GM18508 (cell line): ENCODE measurements at regions not wholly inside any gene's neighbourhood (a gene's known extent, or its start where the extent isn't known, plus 50 kb on each side); places are given as distances from the start of the nearest gene placed in this dataset.
"Not testable (repeated sequence)": the region's sequence is repeated elsewhere in the genome, so short reads cannot be mapped to it uniquely, and the experiment has no call there.

Source experiments
- ATAC-seq: cut with Tn5 transposase; IDR thresholded peaks from one replicate; pipeline ENCODE4 v1.9.1; 2021; ENCODE audit warnings: moderate number of reproducible peaks; ENCODE audit not compliant: insufficient read depth, unreplicated experiment

DNA sequence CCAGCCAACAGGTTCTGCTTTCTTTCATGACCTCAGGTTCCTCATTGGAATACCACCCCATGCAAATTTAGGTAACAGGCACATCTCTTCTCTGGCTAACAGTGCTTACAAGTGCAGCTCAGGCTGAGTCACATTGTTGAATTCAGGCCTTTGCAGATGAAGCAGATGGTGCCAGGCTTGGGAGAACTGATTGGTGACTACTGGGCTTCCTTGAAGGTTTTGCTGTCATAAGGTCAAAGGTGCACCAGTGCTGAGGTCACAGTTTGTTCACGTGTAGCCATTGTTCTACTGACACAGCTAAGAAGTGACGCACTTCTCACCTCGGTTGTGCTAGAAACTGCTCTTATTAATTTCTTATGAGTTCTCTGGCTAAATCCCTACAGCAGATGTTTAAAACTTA lies 128.6 kb upstream of the BMPER start:
- no peak for ATAC-seq

DNA sequence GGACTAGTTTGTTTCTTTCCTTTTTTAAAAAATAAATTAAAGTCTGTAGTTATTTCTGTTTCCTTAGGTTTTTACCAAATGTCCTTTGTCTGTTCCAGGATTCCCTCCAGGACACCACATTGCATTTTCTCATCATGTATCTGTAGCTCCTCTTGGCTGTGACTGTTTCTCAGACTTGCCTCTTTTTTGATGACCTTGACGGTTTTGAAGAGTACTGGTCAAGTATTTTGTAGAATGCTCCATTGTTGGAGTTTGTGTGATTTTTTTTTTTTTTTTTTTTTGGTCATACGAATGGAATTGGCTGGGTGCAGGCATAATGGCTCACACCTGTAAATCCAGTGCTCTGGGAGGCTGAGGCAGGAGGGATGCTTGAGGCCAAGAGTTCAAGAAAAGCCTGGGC lies 127.1 kb upstream of the BMPER start:
- ATAC-seq = no peak

DNA sequence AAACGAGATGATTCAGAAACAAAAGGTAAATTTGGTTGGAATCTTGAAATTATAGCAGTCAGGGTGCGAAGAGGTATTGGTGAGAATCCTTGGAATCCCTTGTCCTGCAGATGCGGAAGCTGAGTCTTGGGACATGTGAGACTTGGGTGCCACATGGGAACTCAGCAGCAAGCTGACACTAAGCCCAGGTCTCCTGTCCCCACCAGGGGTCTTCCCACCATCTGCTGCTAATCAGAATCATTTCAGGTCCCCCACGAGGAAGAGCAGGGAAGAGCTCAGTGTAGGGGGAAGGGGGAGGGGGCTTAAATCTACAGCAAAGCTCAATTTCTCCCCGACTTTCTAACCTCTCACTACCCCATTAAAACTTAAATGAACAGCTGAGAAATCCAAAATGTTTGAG lies 126.1 kb upstream of the BMPER start:
- ATAC-seq = no peak

DNA sequence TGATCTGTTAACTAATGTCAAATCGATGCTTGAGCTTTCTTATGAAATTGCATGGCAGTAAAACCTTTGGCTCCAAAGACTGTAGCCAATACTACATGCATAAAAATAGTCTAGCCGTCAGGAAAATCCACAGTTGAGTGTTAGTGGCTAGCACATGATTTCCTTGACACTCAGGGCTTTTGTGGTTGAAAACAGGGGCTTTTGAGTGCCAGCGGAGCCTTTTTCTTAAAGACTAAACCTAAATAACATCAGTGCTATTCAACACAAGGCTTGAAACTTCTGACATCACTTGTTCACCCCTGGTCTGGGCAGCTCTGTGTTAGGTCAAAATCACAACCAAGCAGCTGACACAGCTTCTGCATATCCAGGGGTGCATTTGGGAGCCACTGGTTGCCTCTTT lies 124.2 kb upstream of the BMPER start:
- no peak for ATAC-seq

DNA sequence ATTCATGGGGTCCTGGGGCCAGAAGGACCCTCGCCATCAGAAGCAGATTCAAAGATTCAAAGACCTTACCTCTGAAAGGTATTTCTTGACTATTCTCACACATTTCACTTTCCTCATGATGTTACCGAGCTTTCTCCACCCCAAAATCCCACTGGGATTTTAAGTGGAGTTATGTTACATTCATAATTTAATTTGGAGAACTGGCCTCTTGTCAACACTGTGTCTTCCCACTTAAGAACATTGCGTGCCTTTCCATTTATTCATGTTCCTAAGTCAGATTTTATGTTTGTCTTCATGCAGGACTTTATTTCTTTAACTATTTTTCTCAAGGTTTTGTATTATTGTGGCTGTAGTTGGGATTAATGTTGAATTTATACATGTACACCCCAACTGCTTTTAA lies 123.5 kb upstream of the BMPER start:
- no peak for ATAC-seq

DNA sequence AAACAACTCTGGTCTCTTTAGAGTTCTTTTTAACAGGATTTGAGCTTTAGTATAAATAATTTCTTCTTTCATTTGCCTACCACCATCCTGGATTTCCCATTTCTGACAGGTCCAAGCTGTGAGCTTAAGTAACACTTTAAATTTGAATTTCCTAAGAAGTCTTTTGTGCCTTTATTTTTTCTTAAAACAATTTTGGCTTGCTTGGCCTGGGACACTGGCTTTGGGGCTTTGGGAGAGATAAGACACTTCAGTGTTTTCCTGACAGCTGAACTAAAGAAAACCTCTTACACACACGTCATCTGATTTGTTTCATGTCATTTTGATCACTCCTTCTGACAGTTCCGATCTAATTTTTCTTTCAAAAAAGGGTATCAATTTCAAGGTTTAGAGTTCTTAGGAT lies 121.3 kb upstream of the BMPER start:
- ATAC-seq = no peak

DNA sequence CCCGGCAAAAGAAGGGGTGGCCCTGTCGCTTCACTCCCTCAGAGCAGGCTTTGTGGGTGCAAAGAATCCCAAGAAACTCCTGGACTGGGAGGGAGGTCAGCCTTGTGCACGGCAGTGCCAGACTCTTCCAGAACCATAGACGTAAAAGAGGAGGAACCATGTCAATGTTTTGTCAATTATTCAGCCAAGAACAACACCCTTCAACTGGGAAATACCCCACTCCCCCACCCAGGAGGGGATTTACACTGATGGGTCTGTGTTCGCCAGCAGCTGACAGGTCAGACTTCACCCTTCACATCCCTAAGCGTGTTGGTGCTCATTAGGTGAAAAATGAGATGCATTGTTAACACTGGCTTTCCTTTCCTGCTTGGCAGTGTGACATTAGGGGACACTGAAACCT lies 116.8 kb upstream of the BMPER start:
- no peak for ATAC-seq

DNA sequence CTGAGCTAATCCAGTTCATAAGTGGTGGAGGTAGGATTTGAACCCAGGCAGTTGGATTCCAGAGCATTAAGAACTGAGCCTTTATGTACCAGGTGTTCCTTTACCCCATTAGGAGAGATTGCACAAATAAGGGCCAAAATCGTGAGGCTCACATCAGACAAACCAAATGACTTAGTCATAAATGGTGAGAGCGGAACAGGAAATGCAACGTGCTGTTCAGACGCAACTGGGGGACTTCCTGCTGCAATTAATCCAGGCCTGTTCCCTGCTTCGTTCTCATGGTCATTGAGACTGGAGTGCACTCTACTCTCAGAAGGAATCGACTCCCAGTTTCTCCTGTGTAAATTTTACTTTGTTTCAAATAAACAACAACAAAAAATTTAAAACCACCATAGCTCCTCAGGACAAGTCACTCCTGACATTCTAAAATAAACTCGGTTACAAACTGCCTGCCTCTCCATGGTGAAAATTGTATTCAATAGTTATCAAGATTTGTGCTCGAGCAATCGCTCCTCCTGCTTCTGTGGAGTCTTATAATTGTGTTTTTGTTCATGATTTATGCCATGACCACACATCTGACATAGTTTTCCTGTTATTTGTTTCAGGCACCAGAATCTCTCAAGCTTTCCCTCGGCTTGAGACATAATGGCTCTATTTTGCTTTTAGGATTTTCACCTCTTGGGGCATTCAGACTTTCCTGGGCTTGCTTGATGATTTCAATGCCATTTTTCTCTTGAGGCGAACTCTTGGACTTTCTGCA lies 115.3 kb upstream of the BMPER start:
- no peak for ATAC-seq

DNA sequence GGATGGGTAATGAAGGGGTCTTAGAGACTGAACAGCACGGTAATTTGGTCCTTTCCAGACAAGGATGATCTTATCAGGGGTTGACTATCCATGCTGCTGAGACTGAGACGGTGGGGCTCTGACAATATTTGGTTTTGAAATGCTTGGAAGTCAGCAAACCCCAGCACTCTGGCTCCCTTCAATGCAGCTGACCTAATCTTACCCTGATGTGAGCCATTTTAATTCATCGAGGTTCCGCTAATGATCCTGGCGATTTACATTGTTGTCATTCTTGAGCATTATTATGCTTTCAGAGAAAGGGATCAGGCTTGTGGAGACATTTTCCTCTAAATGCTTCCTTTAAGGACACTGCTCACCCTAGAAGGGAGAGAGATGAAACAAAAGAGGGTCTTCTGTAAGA lies 114.6 kb upstream of the BMPER start:
- no peak for ATAC-seq

DNA sequence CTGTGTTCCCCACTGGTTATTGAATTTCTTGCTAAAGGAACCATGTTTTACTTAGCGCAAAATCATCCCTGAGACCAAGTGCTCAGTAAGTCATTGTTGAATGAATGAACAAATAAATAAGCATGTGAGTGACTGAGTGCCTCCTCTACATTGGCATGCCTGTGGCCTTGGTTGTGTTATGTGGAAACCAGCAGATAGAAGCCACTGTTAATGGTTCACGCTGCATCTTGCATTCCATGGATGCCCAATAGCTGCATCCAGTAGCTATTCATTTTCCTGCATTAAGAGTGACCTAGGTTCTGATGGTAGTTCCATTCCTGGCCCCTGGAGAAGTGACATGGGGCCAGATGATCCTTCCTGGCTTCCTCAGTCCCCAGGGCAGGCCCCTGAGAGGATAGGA lies 113.3 kb upstream of the BMPER start:
- no peak for ATAC-seq

DNA sequence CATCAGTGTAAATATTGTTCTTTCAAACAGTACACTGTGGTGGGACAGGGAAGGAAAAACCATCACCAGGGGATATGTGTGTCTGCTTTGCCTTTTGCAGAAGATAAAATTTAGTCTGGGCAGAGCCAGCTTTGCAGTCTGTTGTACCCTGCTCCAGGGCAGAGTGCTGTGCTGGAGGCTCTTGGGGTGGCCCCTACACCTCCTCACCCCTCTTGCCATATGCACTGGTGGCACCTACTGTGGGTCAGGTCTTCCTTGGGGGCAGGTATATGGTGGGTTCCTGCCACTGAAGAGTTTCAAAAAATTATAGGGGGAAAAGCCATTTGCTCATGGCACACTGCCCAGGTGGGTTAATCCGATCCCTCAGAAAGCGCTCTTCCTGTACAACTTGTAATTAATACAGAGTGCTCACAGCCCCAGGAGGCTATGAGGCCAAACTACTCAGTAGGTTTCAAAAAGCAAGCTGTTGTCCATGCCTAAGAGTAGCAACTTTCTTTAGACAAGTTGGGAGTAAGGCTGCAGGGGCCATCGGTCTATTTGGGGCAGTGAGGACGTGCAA lies 112.7 kb upstream of the BMPER start:
- no peak for ATAC-seq

DNA sequence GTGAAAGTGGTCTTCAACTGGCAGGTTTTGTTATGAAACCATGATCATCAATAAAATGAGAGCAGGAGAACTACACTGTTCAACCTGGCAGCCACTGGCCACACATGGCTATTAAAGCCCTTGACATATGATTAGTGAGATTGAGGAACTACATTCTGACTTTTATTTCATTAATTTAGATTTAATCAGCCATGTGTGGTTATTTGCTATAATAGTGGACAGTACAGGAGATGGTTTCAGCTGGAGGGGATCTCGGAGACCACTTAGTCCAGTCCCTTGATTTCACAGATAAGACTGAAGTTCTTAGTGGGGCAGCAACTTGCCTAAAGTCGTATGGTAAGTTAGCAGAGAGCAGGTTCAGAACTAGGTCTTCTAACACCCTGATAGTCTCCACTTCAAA lies 111.7 kb upstream of the BMPER start:
- no peak for ATAC-seq

DNA sequence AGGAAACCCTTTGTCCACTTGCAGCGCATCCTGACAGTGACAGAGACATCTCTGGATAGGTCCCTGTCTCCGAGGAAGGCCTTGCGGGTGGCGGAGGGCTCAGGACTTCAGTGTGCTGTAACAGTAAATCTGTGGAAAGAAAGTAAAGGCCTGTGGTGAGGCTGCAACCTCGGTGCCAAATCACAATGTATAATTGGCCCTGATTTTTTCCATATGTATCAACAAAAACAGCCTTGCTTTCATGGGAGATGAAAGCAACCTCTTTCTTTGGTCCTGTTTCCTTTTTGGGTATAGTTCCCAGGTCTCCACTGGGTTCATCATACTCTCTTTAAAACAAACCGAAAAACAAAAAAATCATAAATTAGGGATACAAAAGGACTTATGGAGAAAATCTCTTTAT lies 110.9 kb upstream of the BMPER start:
- no peak for ATAC-seq

DNA sequence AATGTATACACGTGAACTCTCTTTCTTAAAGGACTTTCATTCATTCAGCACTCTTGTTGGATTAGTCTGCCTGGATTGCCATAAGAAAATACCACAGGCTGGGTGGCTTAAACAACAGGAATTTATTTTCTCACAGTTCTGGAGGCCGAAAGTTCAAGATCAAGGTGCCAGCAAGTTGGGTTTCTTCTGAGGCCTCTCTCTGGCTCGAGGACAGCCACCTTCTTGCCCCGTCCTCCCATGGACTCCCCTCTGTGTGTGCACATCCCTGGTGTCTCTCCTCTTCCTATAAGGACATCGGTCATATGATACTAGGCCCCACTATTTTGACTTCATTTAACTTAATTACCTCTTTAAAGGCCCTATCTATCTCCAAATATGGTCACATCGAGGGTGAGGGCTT lies 110.4 kb upstream of the BMPER start:
- no peak for ATAC-seq

DNA sequence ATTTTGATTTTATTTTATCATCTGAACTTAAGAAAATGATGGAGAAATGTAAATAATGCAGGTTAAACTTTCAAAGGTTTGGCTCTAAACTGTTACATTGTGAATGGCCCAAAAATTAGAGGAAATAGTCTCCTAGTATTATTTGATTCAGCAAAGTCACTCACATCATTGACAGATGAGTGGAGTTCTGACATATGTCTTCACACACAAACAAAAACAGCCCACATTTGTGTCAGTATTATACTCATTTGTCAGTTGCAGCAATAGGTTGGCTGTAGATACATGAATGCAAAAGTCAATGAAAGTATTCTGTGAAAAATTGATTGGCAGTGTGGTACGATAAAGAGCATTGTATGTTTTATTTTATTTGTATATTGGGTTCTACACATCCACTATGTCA lies 108.8 kb upstream of the BMPER start:
- ATAC-seq = no peak

DNA sequence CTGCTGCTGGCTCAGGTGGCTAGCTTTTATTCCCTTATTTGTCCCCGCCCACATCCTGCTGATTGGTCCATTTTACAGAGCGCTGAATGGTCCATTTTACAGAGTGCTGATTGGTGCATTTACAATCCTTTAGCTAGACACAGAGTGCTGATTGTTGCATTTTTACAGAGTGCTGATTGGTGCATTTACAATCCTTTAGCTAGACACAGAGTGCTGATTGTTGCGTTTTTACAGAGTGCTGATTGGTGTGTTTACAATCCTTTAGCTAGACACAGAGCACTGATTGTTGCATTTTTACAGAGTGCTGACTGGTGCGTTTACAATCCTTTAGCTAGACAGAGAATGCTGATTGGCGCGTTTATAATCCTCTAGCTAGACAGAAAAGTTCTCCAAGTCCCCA lies 107.8 kb upstream of the BMPER start:
- ATAC-seq = not testable (repeated sequence)

DNA sequence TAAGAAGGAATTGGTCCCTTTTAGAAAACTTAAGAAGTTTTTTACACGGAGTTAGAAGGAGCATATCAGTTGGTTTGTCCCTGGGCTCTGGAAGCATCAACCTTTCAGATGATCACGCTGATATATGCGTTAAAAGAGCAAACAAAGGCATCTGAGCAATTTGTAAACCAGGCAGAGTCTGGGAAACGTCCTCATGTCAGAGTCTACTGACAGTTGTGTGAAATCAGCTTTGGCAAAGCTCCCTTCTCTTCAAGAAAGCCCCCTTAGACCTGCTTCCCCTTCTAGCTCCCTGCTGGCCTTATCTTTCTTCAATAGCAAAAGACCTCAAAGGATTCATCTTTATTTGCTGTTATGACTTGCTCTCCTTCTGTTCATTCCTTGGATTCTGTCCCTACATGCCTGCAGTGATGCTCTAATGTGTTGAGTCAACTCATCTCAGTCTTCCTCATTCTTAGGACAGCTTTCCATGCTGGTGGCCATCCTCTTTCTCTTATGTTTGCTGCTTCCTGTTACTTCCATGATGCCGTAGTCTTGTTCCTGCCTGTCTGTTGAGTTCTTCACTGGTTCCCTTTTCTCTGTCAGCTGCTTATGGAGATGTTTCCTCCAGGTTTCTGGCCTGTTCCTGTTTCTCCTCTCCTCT lies 106.5 kb upstream of the BMPER start:
- ATAC-seq = no peak

DNA sequence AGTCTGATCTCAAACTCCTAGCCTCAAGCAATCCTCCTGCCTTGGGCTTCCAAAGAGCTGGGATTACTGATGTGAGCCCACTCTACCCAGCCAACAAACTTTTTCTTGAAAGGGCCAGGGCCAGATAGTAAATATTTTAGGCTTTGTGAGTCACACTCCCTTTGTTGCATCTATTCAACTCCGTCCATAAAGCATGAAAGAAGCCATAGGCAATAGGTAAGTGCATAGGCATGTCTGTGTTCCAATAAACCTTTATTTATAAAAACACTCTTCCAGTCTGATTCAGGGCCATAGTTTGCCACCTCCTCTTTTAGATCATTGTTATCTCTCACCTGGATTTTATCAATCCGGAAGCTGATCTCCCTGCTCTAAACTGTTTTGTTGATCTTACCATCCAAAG lies 105.6 kb upstream of the BMPER start:
- ATAC-seq = no peak

DNA sequence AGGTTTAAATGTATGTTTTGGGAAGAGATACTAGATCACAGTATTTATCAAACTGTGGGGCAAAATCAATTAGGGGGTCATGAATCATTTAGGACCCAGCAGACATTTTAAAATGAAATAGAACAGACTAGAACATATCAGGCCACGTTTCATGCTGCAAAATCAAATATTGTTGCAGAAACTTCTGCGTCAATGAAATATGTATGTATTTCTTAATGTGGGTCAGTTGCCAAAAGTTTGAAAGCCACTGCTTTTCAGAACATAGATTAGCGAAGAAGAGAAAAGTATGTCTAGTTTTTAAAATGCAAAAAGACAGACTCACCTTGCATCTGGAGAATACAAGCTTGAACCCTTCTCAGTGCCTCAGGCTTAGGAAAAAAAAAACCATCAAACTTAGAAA lies 102.7 kb upstream of the BMPER start:
- ATAC-seq = no peak

DNA sequence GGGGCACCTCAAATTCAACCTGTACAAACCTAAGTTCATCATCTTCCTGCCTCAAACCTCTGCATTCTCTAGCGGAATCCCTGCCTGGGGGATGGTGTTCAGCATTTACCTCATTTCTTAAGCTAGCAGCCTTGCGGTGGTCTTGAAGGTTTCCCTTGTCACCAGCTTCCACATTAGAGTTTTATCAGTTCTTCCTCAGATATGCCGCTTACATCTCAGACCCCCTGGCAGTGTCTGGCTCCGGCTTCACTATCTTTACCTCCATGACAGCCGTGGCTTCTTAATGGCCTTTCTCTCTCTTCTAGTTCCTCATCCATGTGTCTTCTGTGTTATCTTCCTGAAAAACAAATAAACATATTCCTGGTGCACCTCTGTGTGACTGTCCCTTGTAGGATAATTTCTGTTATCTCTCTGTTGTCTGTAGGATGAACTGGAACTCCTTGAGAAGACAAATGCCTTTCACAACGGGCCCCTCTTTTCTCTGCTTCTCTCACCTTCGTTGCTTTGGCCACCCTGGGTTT lies 101.1 kb upstream of the BMPER start:
- ATAC-seq = no peak

DNA sequence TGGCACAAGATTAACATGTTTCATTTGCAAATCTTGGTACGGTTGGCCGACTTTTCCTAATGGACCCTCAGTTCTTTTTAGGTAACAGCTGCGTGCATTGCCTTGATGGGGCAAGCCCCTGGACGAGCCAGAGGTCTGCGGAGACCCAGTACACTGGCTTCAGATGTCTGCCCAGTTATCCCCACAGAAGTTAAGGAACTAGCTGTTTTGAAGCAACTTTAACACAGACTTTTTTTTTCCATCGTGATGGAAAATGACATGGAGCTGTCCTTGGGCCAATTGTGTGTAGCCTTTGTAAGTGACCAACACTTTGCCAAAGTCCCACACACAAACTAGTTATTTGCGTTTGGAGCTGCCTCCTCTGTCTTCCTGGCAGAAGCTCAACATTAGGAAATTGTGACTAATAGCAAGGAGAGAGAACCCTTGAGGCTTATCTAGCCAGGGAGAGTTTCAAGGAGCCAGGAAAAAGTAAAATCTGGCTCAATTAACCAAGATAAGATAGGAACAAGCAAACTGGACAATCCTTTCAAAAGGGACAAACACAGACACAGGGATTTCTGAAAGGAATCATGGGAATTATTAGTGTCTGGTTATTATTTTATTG lies 99.6 kb upstream of the BMPER start:
- ATAC-seq = no peak
